ENCODE measurements at regions not wholly inside any gene's neighbourhood (a gene's known extent, or its start where the extent isn't known, plus 50 kb on each side); places are given as distances from the start of the nearest gene placed in this dataset.
A peak's percentile ranks its signal among the peaks of the same experiment; 100 is the strongest.
"Not testable (repeated sequence)": the region's sequence is repeated elsewhere in the genome, so short reads cannot be mapped to it uniquely, and the experiment has no call there.

DNA sequence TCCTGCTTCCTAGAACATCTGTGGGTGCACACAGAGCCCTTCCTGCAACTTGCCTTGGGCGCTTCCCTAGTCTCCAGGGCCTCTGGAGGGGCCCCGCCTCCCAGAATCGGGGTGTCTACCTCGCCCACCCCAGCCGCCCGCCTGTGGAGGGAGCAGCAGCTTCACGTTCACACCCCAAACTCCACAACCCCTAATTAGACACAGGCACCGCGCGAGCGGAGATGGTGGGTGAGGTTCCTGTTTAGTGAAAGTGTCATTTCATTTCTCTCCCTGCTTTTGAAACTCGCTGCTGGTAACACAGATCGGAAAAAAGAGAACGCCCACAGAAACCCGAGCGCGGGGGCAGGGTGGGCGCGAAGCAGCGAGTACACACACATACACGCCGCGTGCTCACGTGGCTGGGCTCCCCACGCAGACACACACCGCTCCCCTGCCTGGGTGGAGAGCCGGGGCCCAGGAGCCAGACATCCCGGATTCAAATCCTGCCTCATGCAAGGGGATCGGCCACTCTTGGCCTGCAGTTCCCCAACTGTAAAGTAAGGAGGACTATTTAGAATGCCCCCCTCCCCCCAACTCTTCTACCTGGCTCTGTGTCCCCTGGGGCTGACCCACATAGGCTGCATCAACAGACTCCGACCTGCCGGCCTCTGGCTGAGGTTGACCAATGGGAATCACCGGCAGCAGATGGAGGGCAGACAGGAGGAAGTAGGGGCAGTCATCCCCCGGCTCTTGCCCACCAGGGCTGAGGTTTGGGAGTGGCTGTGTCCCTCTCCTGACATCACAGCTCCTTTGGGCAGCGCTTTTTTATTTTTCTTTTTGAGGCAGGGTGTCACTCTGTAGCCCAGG is 79.2 kb upstream of the NCOR2 start:
- TF ChIP-seq MYC (IDR thresholded peaks at IDR 0.05; ENCODE audit: low read depth, low read length) (no peak), POLR2A (IDR thresholded peaks at IDR 0.05; ENCODE audit: extremely low read depth, insufficient read length) (no peak)
- TF ChIP-seq, protein P1, sequence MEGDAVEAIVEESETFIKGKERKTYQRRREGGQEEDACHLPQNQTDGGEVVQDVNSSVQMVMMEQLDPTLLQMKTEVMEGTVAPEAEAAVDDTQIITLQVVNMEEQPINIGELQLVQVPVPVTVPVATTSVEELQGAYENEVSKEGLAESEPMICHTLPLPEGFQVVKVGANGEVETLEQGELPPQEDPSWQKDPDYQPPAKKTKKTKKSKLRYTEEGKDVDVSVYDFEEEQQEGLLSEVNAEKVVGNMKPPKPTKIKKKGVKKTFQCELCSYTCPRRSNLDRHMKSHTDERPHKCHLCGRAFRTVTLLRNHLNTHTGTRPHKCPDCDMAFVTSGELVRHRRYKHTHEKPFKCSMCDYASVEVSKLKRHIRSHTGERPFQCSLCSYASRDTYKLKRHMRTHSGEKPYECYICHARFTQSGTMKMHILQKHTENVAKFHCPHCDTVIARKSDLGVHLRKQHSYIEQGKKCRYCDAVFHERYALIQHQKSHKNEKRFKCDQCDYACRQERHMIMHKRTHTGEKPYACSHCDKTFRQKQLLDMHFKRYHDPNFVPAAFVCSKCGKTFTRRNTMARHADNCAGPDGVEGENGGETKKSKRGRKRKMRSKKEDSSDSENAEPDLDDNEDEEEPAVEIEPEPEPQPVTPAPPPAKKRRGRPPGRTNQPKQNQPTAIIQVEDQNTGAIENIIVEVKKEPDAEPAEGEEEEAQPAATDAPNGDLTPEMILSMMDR (IDR thresholded peaks at IDR 0.05; ENCODE audit: low read depth, low read length), result no peak
- TF ChIP-seq, protein P2, sequence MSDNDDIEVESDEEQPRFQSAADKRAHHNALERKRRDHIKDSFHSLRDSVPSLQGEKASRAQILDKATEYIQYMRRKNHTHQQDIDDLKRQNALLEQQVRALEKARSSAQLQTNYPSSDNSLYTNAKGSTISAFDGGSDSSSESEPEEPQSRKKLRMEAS (IDR thresholded peaks at IDR 0.05; ENCODE audit: low read depth, low read length), result no peak
- H3K4me3 ChIP-seq (ENCODE audit: low read depth, low read length), result no peak overlapping the region
- peak; percentile 60 for DNase-seq (ENCODE audit: low read depth)

DNA sequence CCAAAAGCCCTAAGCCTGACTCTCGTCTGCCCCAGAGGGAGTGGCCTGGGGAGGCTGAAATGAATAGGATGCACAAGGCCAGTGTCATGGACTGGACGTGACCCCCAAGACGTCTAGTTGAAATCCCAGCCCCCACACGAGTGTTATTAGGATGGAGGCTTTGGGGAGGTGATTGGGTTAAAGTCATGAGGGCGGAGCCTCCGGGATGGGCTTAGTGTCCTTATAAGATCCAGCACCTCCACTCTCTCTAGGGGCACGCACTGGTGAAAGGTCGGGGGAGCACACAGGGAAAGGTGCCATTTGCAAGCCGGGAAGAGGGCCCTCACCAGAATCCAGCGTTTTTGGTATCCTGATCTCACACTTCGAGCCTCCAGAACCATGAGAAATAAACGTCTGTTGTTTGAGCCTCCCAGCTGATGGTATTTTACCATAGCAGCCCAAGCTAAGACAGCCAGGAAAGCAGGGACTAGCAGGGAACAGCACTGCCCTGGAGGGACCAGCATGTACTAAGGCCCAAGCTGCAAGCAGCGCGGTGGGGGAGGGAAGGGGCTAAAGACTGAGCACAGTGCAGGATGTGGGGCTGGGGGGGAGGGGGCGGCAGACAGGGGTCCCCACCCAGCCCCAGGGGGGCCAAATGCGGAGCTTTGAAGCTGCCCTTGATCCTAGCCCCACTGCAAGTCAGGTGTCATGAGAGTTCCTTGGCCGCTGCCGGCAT is 78.3 kb upstream of the NCOR2 start:
- no peak for DNase-seq (ENCODE audit: low read depth)
- no peak overlapping the region for H3K4me3 ChIP-seq (ENCODE audit: low read depth, low read length)
- TF ChIP-seq, protein P2 (IDR thresholded peaks at IDR 0.05; ENCODE audit: low read depth, low read length), result no peak
- no peak for TF ChIP-seq MYC (IDR thresholded peaks at IDR 0.05; ENCODE audit: low read depth, low read length)
- TF ChIP-seq, protein P1 (IDR thresholded peaks at IDR 0.05; ENCODE audit: low read depth, low read length), result no peak
- no peak for TF ChIP-seq POLR2A (IDR thresholded peaks at IDR 0.05; ENCODE audit: extremely low read depth, insufficient read length)

DNA sequence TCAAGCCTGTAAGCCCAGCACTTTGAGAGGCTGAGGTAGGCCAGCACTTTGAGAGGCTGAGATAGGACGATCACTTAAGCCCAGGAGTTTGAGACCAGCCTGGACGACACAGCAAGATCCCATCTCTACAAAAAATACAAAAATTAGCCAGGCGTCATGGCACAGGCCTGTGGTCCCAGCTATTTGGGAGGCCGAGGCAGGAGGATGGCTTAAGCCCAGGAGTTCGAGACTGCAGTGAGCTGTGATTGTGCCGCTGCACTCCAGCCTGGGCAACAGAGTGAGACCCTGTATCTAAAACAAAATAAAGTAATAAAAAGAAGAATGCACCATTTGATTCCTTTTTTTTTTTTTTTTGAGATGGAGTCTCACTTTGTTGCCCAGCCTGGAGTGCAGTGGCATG is 76.4 kb upstream of the NCOR2 start:
- not testable (repeated sequence) for H3K4me3 ChIP-seq (ENCODE audit: low read depth, low read length); DNase-seq (ENCODE audit: low read depth)

DNA sequence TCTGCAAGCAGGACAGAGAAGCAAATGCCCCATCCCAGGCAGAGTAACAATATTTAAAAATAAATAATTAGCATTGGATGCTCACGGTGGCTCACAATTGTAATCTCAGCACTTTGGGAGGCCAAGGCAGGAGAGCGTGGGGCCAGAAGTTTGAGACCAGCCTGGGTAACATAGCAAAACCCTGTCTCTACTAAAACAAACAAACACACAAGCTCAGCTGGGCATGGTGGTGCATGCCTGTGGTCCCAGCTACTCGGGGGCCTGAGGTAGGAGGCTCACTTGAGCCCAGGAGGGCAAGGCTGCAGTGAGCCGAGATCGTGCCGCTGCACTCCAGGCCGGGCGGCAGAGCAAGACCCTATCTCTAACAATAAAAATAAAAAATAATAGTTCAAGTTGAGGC is 74.7 kb upstream of the NCOR2 start:
- no peak for DNase-seq (ENCODE audit: low read depth)
- TF ChIP-seq, protein P2 (IDR thresholded peaks at IDR 0.05; ENCODE audit: low read depth, low read length), result no peak
- TF ChIP-seq, protein P1 (IDR thresholded peaks at IDR 0.05; ENCODE audit: low read depth, low read length), result no peak
- TF ChIP-seq MYC (IDR thresholded peaks at IDR 0.05; ENCODE audit: low read depth, low read length) (no peak), POLR2A (IDR thresholded peaks at IDR 0.05; ENCODE audit: extremely low read depth, insufficient read length) (no peak)
- no peak overlapping the region for H3K4me3 ChIP-seq (ENCODE audit: low read depth, low read length)

DNA sequence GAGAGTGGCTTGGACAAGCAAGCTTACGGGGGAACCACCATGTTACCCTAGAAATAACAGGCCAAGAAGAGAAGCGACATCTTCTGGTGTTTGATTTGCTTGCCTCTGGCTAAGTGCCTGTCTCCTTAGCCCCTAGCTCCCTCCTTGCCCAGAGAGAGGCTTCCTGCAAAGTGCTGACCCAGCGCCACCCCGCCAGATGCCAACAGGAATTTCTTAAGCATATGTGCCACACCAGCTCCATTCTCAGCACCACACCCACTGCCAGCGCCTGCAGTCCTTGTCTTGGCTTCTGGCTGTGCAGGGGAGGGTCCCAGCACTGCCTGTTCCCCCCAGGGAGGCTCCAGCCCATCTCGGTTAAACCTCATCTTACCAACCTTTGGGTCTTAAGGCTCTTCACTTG is 74.2 kb upstream of the NCOR2 start:
- no peak overlapping the region for H3K4me3 ChIP-seq (ENCODE audit: low read depth, low read length)
- no peak for DNase-seq (ENCODE audit: low read depth)
- TF ChIP-seq POLR2A (IDR thresholded peaks at IDR 0.05; ENCODE audit: extremely low read depth, insufficient read length) (no peak), MYC (IDR thresholded peaks at IDR 0.05; ENCODE audit: low read depth, low read length) (no peak)
- TF ChIP-seq, protein P2 (IDR thresholded peaks at IDR 0.05; ENCODE audit: low read depth, low read length), result no peak
- TF ChIP-seq, protein P1 (IDR thresholded peaks at IDR 0.05; ENCODE audit: low read depth, low read length), result no peak

DNA sequence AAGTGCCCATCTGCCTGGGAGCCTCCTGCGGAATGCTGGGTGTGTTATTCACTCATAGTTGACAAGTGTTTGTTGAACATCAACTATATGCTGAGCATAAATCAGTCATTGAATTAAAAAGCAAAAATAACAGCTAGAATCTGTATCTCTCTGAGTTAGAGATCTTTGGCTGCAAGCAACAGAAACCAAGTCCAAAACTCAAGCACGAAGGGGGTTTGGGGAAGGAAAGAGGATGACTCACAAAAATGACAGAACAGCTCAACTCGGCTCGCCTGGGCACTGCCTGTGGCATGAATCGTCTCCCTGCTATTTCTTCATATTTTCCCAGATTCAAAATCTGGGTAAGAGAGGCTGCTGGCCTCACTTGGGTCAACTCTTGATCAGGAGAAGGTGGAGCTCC is 72.6 kb upstream of the NCOR2 start:
- H3K4me3 ChIP-seq (ENCODE audit: low read depth, low read length), result no peak overlapping the region
- DNase-seq (ENCODE audit: low read depth), result peak; percentile 64

More for the DNA sequence above, 72.6 kb upstream of the NCOR2 start:
- TF ChIP-seq, protein P1 (IDR thresholded peaks at IDR 0.05; ENCODE audit: low read depth, low read length), result no peak
- TF ChIP-seq POLR2A (IDR thresholded peaks at IDR 0.05; ENCODE audit: extremely low read depth, insufficient read length), result no peak
- TF ChIP-seq MYC (IDR thresholded peaks at IDR 0.05; ENCODE audit: low read depth, low read length), result no peak
- TF ChIP-seq, protein P2 (IDR thresholded peaks at IDR 0.05; ENCODE audit: low read depth, low read length), result no peak

Data from NB4 (cell line).